SKM-1 treated with dmso at 0.1 percent for 144 hours (cell line): ENCODE measurements at regions not wholly inside any gene's neighbourhood (a gene's known extent, or its start where the extent isn't known, plus 50 kb on each side); places are given as distances from the start of the nearest gene placed in this dataset.

Source experiments
- DNase-seq: peaks from one replicate; lab custom pipeline; 2025; ENCODE audit not compliant: unreplicated experiment; lab: John Stamatoyannopoulos, UW

GRCh38 chr9:17846948-17847655, 268.2 kb downstream of the SH3GL2 start:
- DNase-seq = no peak

- DNase-seq = no peak
Observed at GRCh38 chr9:17847908-17848307, 269.0 kb downstream of the SH3GL2 start.

- DNase-seq = no peak
Observed at GRCh38 chr9:17852108-17852507, 273.2 kb downstream of the SH3GL2 start.

- no peak for DNase-seq
Observed at GRCh38 chr9:17854487-17854886, 275.6 kb downstream of the SH3GL2 start.

- DNase-seq = no peak
Observed at GRCh38 chr9:17856995-17857394, 278.1 kb downstream of the SH3GL2 start.

GRCh38 chr9:17859228-17859627, 280.4 kb downstream of the SH3GL2 start:
- DNase-seq = no peak

- no peak for DNase-seq
Observed at GRCh38 chr9:17859987-17860386, 281.1 kb downstream of the SH3GL2 start.

GRCh38 chr9:17862101-17862500, 283.2 kb downstream of the SH3GL2 start:
- DNase-seq = no peak

GRCh38 chr9:17862629-17863028, 283.8 kb downstream of the SH3GL2 start:
- no peak for DNase-seq

GRCh38 chr9:17863213-17863883, 284.5 kb downstream of the SH3GL2 start:
- DNase-seq = no peak

GRCh38 chr9:17863924-17864323, 285.1 kb downstream of the SH3GL2 start:
- DNase-seq = no peak

- no peak for DNase-seq
Observed at GRCh38 chr9:17864951-17865350, 286.1 kb downstream of the SH3GL2 start.

GRCh38 chr9:17865881-17866280, 287.0 kb downstream of the SH3GL2 start:
- no peak for DNase-seq

- no peak for DNase-seq
Observed at GRCh38 chr9:17870722-17871121, 291.9 kb downstream of the SH3GL2 start.

- no peak for DNase-seq
Observed at GRCh38 chr9:17871213-17871890, 292.5 kb downstream of the SH3GL2 start.

- no peak for DNase-seq
Observed at GRCh38 chr9:17875886-17876285, 297.0 kb downstream of the SH3GL2 start.

- no peak for DNase-seq
Observed at GRCh38 chr9:17876687-17877086, 297.8 kb downstream of the SH3GL2 start.

GRCh38 chr9:17878810-17879370, 300.0 kb downstream of the SH3GL2 start:
- DNase-seq = no peak

- no peak for DNase-seq
Observed at GRCh38 chr9:17881371-17881770, 302.5 kb downstream of the SH3GL2 start.

GRCh38 chr9:17882688-17883594, 304.1 kb downstream of the SH3GL2 start:
- no peak for DNase-seq

GRCh38 chr9:17888066-17888465, 309.2 kb downstream of the SH3GL2 start:
- no peak for DNase-seq
